ENCODE measurements at regions not wholly inside any gene's neighbourhood (a gene's known extent, or its start where the extent isn't known, plus 50 kb on each side); places are given as distances from the start of the nearest gene placed in this dataset.

GRCh38 chr15:53212785-53213184 is 422.6 kb upstream of the ONECUT1 start:
- H3K9me3 Mint-ChIP-seq, result no peaks in the 10 kb centered on the region
- Histone ChIP-seq H3K4me1 (no peaks in the 10 kb centered on the region), H3K9me3 (ENCODE audit: low read depth) (no peaks in the 10 kb centered on the region), H3K27ac (no peak overlapping the region), H3K79me2 (ENCODE audit: low read depth) (no peaks in the 10 kb centered on the region), H3K27me3 (no peaks in the 10 kb centered on the region), H3K4me3 (no peak overlapping the region), H3F3A (ENCODE audit: low read depth) (no peaks in the 10 kb centered on the region), H4K20me1 (ENCODE audit: low read depth) (no peaks in the 10 kb centered on the region), H2AFZ (replicated peaks) (no peak overlapping the region), H3K4me2 (no peak overlapping the region), H3K9ac (no peak overlapping the region), H3K36me3 (no peaks in the 10 kb centered on the region)
- TF ChIP-seq EZH2phosphoT487 (IDR thresholded peaks at IDR 0.05) (no peak), CTCF (IDR thresholded peaks at IDR 0.05) (no peak), EZH2 (IDR thresholded peaks at IDR 0.05) (no peak)
- no peaks in the 10 kb centered on the region for H3K36me3 Mint-ChIP-seq
- DNase-seq (ENCODE audit: low spot score), result no peak
- no peak overlapping the region for H3K4me3 Mint-ChIP-seq
- H3K4me1 Mint-ChIP-seq, result peaks cover 9% of the 10 kb centered on the region
- no peak overlapping the region for H3K27ac Mint-ChIP-seq
- H3K27me3 Mint-ChIP-seq (ENCODE audit: insufficient read depth, low read depth), result no peaks in the 10 kb centered on the region

GRCh38 chr15:53210653-53211052 is 420.5 kb upstream of the ONECUT1 start:
- Histone ChIP-seq H3K9me3 (ENCODE audit: low read depth) (no peaks in the 10 kb centered on the region), H3K79me2 (ENCODE audit: low read depth) (no peaks in the 10 kb centered on the region), H3K27ac (no peak overlapping the region), H3K27me3 (no peaks in the 10 kb centered on the region), H3K4me2 (no peak overlapping the region), H3K9ac (no peak overlapping the region), H4K20me1 (ENCODE audit: low read depth) (no peaks in the 10 kb centered on the region), H2AFZ (replicated peaks) (no peak overlapping the region), H3K4me3 (no peak overlapping the region), H3F3A (ENCODE audit: low read depth) (no peaks in the 10 kb centered on the region), H3K36me3 (no peaks in the 10 kb centered on the region), H3K4me1 (no peaks in the 10 kb centered on the region)
- Mint-ChIP-seq H3K27ac (no peak overlapping the region), H3K4me1 (peaks cover 9% of the 10 kb centered on the region), H3K9me3 (peaks cover 2% of the 10 kb centered on the region), H3K36me3 (no peaks in the 10 kb centered on the region), H3K4me3 (no peak overlapping the region), H3K27me3 (ENCODE audit: insufficient read depth, low read depth) (peaks cover 2% of the 10 kb centered on the region)
- no peak for DNase-seq (ENCODE audit: low spot score)
- TF ChIP-seq EZH2 (IDR thresholded peaks at IDR 0.05) (no peak), EZH2phosphoT487 (IDR thresholded peaks at IDR 0.05) (no peak), CTCF (IDR thresholded peaks at IDR 0.05) (no peak)

- H4K20me1 ChIP-seq (ENCODE audit: low read depth), result no peaks in the 10 kb centered on the region
- no peaks in the 10 kb centered on the region for H3K79me2 ChIP-seq (ENCODE audit: low read depth)
- H3K4me1 Mint-ChIP-seq, result peaks cover 9% of the 10 kb centered on the region
- no peak for DNase-seq (ENCODE audit: low spot score)
- peaks cover 2% of the 10 kb centered on the region for H3K27me3 Mint-ChIP-seq (ENCODE audit: insufficient read depth, low read depth)
- H2AFZ ChIP-seq (replicated peaks), result no peak overlapping the region
- no peak overlapping the region for H3K4me3 ChIP-seq
- H3K27ac Mint-ChIP-seq, result no peak overlapping the region
- H3K36me3 ChIP-seq, result no peaks in the 10 kb centered on the region
- H3K4me3 Mint-ChIP-seq, result no peak overlapping the region
- H3K4me1 ChIP-seq, result no peaks in the 10 kb centered on the region
- no peaks in the 10 kb centered on the region for H3K36me3 Mint-ChIP-seq
- H3K27ac ChIP-seq, result no peak overlapping the region
- H3K27me3 ChIP-seq, result no peaks in the 10 kb centered on the region
- H3K9ac ChIP-seq, result no peak overlapping the region
- no peaks in the 10 kb centered on the region for H3K9me3 ChIP-seq (ENCODE audit: low read depth)
- TF ChIP-seq CTCF (IDR thresholded peaks at IDR 0.05) (no peak), EZH2phosphoT487 (IDR thresholded peaks at IDR 0.05) (no peak), EZH2 (IDR thresholded peaks at IDR 0.05) (no peak)
- H3K4me2 ChIP-seq, result no peak overlapping the region
- peaks cover 2% of the 10 kb centered on the region for H3K9me3 Mint-ChIP-seq
- no peaks in the 10 kb centered on the region for H3F3A ChIP-seq (ENCODE audit: low read depth)
These were observed 419.4 kb upstream of the ONECUT1 start for GRCh38 chr15:53209396-53210042.
